ENCODE measurements at regions not wholly inside any gene's neighbourhood (a gene's known extent, or its start where the extent isn't known, plus 50 kb on each side); places are given as distances from the start of the nearest gene placed in this dataset.

DNA sequence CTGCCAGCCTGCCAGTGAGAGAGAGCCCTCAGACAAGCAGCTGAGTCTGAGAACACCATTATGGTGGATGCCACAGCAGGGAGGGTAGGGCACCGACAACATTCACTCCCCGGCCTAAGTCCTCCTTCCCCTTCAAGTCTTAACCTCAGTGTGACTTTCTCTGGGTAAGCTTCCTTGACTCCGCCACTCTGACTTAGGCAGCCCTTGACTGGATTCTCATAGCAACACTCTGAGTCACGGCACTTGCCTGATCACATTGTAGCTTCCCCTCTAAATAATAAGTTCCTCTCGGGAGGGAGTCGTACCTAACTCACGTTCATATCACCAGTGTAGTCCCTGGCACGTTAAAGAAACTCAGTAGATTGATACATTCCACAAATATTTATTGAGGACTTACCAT, 180.5 kb downstream of the FOXB1 start:
- H3K4me1 ChIP-seq (ENCODE audit: insufficient read depth, low read length) = no peaks in the 10 kb centered on the region
- no peaks in the 10 kb centered on the region for H3K79me2 ChIP-seq (ENCODE audit: insufficient read depth, low read length)
- H3K27me3 ChIP-seq (ENCODE audit: insufficient read depth, low read length, poor library complexity) = peaks cover 6% of the 10 kb centered on the region
- no peak overlapping the region for H3K9ac ChIP-seq (ENCODE audit: low read depth, low read length)
- DNase-seq (no peak), ATAC-seq (ENCODE audit: insufficient read depth, low read depth) (no peak)
- no peak overlapping the region for H3K4me3 ChIP-seq (ENCODE audit: low read depth in 1 of 2, low read length in 2 of 2)
- H3K36me3 ChIP-seq (ENCODE audit: insufficient read depth, low read length) = no peaks in the 10 kb centered on the region
- TF ChIP-seq EZH2 (IDR thresholded peaks at IDR 0.05; ENCODE audit: borderline replicate concordance, low read depth, low read length, severe bottlenecking) = no peak
- TF ChIP-seq, protein P1, sequence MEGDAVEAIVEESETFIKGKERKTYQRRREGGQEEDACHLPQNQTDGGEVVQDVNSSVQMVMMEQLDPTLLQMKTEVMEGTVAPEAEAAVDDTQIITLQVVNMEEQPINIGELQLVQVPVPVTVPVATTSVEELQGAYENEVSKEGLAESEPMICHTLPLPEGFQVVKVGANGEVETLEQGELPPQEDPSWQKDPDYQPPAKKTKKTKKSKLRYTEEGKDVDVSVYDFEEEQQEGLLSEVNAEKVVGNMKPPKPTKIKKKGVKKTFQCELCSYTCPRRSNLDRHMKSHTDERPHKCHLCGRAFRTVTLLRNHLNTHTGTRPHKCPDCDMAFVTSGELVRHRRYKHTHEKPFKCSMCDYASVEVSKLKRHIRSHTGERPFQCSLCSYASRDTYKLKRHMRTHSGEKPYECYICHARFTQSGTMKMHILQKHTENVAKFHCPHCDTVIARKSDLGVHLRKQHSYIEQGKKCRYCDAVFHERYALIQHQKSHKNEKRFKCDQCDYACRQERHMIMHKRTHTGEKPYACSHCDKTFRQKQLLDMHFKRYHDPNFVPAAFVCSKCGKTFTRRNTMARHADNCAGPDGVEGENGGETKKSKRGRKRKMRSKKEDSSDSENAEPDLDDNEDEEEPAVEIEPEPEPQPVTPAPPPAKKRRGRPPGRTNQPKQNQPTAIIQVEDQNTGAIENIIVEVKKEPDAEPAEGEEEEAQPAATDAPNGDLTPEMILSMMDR (IDR thresholded peaks at IDR 0.05; ENCODE audit: borderline replicate concordance, extremely low read depth, low read length, poor library complexity, severe bottlenecking) = no peak
- H3K9me3 ChIP-seq (ENCODE audit: insufficient read depth, low read length, severe bottlenecking) = no peaks in the 10 kb centered on the region
- no peak overlapping the region for H3K4me2 ChIP-seq (ENCODE audit: insufficient read depth, low read length)
- no peak overlapping the region for H2AFZ ChIP-seq (ENCODE audit: low read depth, low read length)
- H4K20me1 ChIP-seq (ENCODE audit: insufficient read depth, low read length) = no peaks in the 10 kb centered on the region
- H3K27ac ChIP-seq (ENCODE audit: low read length) = no peak overlapping the region

DNA sequence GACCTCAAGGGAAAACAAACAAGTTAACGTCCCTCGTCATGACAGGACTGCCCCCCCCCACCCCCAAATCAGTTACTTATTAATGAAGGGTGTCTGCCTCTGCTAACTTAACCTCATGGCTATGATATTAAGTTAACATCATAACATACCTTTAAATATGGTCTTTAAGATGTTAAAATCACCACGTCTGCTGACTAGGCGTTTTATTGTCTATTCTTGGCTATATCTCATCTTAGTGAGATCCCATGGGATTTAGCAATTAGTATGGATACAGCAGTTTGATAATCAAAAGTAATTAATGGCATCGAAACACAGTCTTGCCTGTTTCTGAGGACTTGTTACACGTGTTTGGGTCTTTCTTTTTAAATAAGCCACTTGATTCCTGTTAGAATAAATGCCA, 186.9 kb downstream of the FOXB1 start:
- no peaks in the 10 kb centered on the region for H4K20me1 ChIP-seq (ENCODE audit: insufficient read depth, low read length)
- H3K9ac ChIP-seq (ENCODE audit: low read depth, low read length) = no peak overlapping the region
- H3K9me3 ChIP-seq (ENCODE audit: insufficient read depth, low read length, severe bottlenecking) = no peaks in the 10 kb centered on the region
- H3K4me2 ChIP-seq (ENCODE audit: insufficient read depth, low read length) = no peak overlapping the region
- peaks cover 9% of the 10 kb centered on the region for H3K27me3 ChIP-seq (ENCODE audit: insufficient read depth, low read length, poor library complexity)
- TF ChIP-seq, protein P1 (IDR thresholded peaks at IDR 0.05; ENCODE audit: borderline replicate concordance, extremely low read depth, low read length, poor library complexity, severe bottlenecking) = no peak
- no peak for TF ChIP-seq EZH2 (IDR thresholded peaks at IDR 0.05; ENCODE audit: borderline replicate concordance, low read depth, low read length, severe bottlenecking)
- DNase-seq (no peak), ATAC-seq (ENCODE audit: insufficient read depth, low read depth) (no peak)
- no peak overlapping the region for H2AFZ ChIP-seq (ENCODE audit: low read depth, low read length)
- no peak overlapping the region for H3K27ac ChIP-seq (ENCODE audit: low read length)
- no peaks in the 10 kb centered on the region for H3K36me3 ChIP-seq (ENCODE audit: insufficient read depth, low read length)
- no peaks in the 10 kb centered on the region for H3K4me1 ChIP-seq (ENCODE audit: insufficient read depth, low read length)
- no peak overlapping the region for H3K4me3 ChIP-seq (ENCODE audit: low read depth in 1 of 2, low read length in 2 of 2)
- H3K79me2 ChIP-seq (ENCODE audit: insufficient read depth, low read length) = no peaks in the 10 kb centered on the region

GRCh38 chr15:60191821-60192220, 187.7 kb downstream of the FOXB1 start:
- ATAC-seq (ENCODE audit: insufficient read depth, low read depth) (no peak), DNase-seq (no peak)
- Histone ChIP-seq H3K27ac (ENCODE audit: low read length) (no peak overlapping the region), H3K27me3 (ENCODE audit: insufficient read depth, low read length, poor library complexity) (peaks cover 11% of the 10 kb centered on the region), H3K9ac (ENCODE audit: low read depth, low read length) (no peak overlapping the region), H2AFZ (ENCODE audit: low read depth, low read length) (no peak overlapping the region), H3K36me3 (ENCODE audit: insufficient read depth, low read length) (no peaks in the 10 kb centered on the region), H3K9me3 (ENCODE audit: insufficient read depth, low read length, severe bottlenecking) (no peaks in the 10 kb centered on the region), H4K20me1 (ENCODE audit: insufficient read depth, low read length) (no peaks in the 10 kb centered on the region), H3K4me3 (ENCODE audit: low read depth in 1 of 2, low read length in 2 of 2) (no peak overlapping the region), H3K79me2 (ENCODE audit: insufficient read depth, low read length) (no peaks in the 10 kb centered on the region), H3K4me1 (ENCODE audit: insufficient read depth, low read length) (no peaks in the 10 kb centered on the region), H3K4me2 (ENCODE audit: insufficient read depth, low read length) (no peak overlapping the region)
- TF ChIP-seq, protein P1 (IDR thresholded peaks at IDR 0.05; ENCODE audit: borderline replicate concordance, extremely low read depth, low read length, poor library complexity, severe bottlenecking) = no peak
- TF ChIP-seq EZH2 (IDR thresholded peaks at IDR 0.05; ENCODE audit: borderline replicate concordance, low read depth, low read length, severe bottlenecking) = no peak

DNA sequence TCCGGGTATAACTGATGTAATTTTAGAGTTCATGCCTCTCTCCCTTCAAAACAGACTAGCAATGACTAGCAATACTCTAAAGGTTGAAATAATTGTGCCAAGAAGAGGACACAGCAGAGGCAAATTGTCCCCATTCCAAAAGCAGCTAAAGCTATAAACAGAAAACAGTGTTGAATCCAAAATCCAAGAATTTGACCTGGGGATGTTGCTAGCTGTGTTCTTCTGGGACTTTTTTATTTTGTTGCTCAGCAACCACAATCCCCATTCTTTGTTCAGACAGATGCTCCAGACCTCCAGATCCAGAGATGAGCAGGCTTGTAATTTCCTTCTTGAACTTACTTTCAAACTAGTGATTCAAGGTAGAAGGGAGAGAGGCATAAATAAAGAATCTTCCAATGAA, 191.5 kb downstream of the FOXB1 start:
- Histone ChIP-seq H3K27me3 (ENCODE audit: insufficient read depth, low read length, poor library complexity) (peaks cover 17% of the 10 kb centered on the region), H3K4me1 (ENCODE audit: insufficient read depth, low read length) (no peaks in the 10 kb centered on the region), H4K20me1 (ENCODE audit: insufficient read depth, low read length) (no peaks in the 10 kb centered on the region), H3K79me2 (ENCODE audit: insufficient read depth, low read length) (no peaks in the 10 kb centered on the region), H3K9me3 (ENCODE audit: insufficient read depth, low read length, severe bottlenecking) (no peaks in the 10 kb centered on the region), H3K4me3 (ENCODE audit: low read depth in 1 of 2, low read length in 2 of 2) (no peak overlapping the region), H3K4me2 (ENCODE audit: insufficient read depth, low read length) (no peak overlapping the region), H3K9ac (ENCODE audit: low read depth, low read length) (no peak overlapping the region), H3K27ac (ENCODE audit: low read length) (no peak overlapping the region), H2AFZ (ENCODE audit: low read depth, low read length) (no peak overlapping the region), H3K36me3 (ENCODE audit: insufficient read depth, low read length) (no peaks in the 10 kb centered on the region)
- ATAC-seq (ENCODE audit: insufficient read depth, low read depth) (no peak), DNase-seq (no peak)
- TF ChIP-seq, protein P1 (IDR thresholded peaks at IDR 0.05; ENCODE audit: borderline replicate concordance, extremely low read depth, low read length, poor library complexity, severe bottlenecking) = no peak
